IPS-20b (cell line): ENCODE measurements at regions not wholly inside any gene's neighbourhood (a gene's known extent, or its start where the extent isn't known, plus 50 kb on each side); places are given as distances from the start of the nearest gene placed in this dataset.
A peak's percentile ranks its signal among the peaks of the same experiment; 100 is the strongest.
"Not testable (repeated sequence)": the region's sequence is repeated elsewhere in the genome, so short reads cannot be mapped to it uniquely, and the experiment has no call there.

Experiments
- H3K27ac ChIP-seq: one replicate; pipeline ENCODE4 v1.5.1; 2013; ENCODE audit warnings: low read length
- H3K27me3 ChIP-seq: 2 replicates; pipeline ENCODE4 v1.6.1; 2013; ENCODE audit warnings: mild to moderate bottlenecking, low read length, inconsistent platforms; ENCODE audit not compliant: insufficient read depth
- H3K36me3 ChIP-seq: 2 replicates; pipeline ENCODE4 v1.6.1; 2013; ENCODE audit warnings: low read depth, mild to moderate bottlenecking, inconsistent platforms, low read length, moderate library complexity; ENCODE audit not compliant: insufficient read depth
- H3K4me1 ChIP-seq: 2 replicates; pipeline ENCODE4 v1.6.1; 2013; ENCODE audit warnings: mild to moderate bottlenecking, control low read depth, inconsistent platforms, low read length, moderate library complexity; ENCODE audit not compliant: insufficient read depth
- H3K4me3 ChIP-seq: 2 replicates; pipeline ENCODE4 v1.5.1; 2013; ENCODE audit warnings: mild to moderate bottlenecking, low read length, inconsistent platforms
- H3K9ac ChIP-seq: 2 replicates; pipeline ENCODE4 v1.6.1; 2013; ENCODE audit warnings: low read depth, mild to moderate bottlenecking, inconsistent platforms, low read length, moderate library complexity
- H3K9me3 ChIP-seq: 2 replicates; pipeline ENCODE4 v1.6.1; 2013; ENCODE audit warnings: mild to moderate bottlenecking, low read depth, low read length, inconsistent platforms; ENCODE audit not compliant: insufficient read depth

GRCh38 chr3:59185591-59186369 is 136.0 kb upstream of the CFAP20DC start:
- H3K9me3 ChIP-seq, result no peaks in the 10 kb centered on the region
- H3K36me3 ChIP-seq, result no peaks in the 10 kb centered on the region
- peaks cover 10% of the 10 kb centered on the region; the same call in 1 of the 2 replicates for H3K4me1 ChIP-seq
- H3K4me3 ChIP-seq, result no peak overlapping the region
- H3K27ac ChIP-seq, result no peak overlapping the region
- no peak overlapping the region for H3K9ac ChIP-seq
- H3K27me3 ChIP-seq, result no peaks in the 10 kb centered on the region

GRCh38 chr3:59180006-59180405 is 130.2 kb upstream of the CFAP20DC start:
- Histone ChIP-seq H3K9ac (no peak overlapping the region), H3K4me1 (peaks cover 5% of the 10 kb centered on the region), H3K4me3 (no peak overlapping the region), H3K27ac (no peak overlapping the region), H3K36me3 (no peaks in the 10 kb centered on the region), H3K9me3 (no peaks in the 10 kb centered on the region), H3K27me3 (no peaks in the 10 kb centered on the region)

- H3K27me3 ChIP-seq, result no peaks in the 10 kb centered on the region
- H3K36me3 ChIP-seq, result no peaks in the 10 kb centered on the region
- peaks cover 4% of the 10 kb centered on the region for H3K4me1 ChIP-seq
- no peak overlapping the region for H3K27ac ChIP-seq
- no peak overlapping the region for H3K4me3 ChIP-seq
- H3K9me3 ChIP-seq, result no peaks in the 10 kb centered on the region
- no peak overlapping the region for H3K9ac ChIP-seq
These were observed 128.9 kb upstream of the CFAP20DC start for GRCh38 chr3:59178698-59179097.

GRCh38 chr3:59171491-59171890 is 121.7 kb upstream of the CFAP20DC start:
- H3K9ac ChIP-seq, result no peak overlapping the region
- H3K4me3 ChIP-seq, result no peak overlapping the region

GRCh38 chr3:59170166-59170565 is 120.3 kb upstream of the CFAP20DC start:
- not testable (repeated sequence) for H3K36me3 ChIP-seq, H3K27me3 ChIP-seq

More at GRCh38 chr3:59171491-59171890, 121.7 kb upstream of the CFAP20DC start:
- no peaks in the 10 kb centered on the region for H3K27me3 ChIP-seq
- no peak overlapping the region for H3K27ac ChIP-seq
- H3K4me1 ChIP-seq, result no peaks in the 10 kb centered on the region
- no peaks in the 10 kb centered on the region for H3K36me3 ChIP-seq
- no peaks in the 10 kb centered on the region for H3K9me3 ChIP-seq

GRCh38 chr3:59167756-59168155 is 117.9 kb upstream of the CFAP20DC start:
- H3K9me3 ChIP-seq, result no peaks in the 10 kb centered on the region
- H3K36me3 ChIP-seq, result no peaks in the 10 kb centered on the region
- no peak overlapping the region for H3K9ac ChIP-seq
- no peak overlapping the region for H3K4me3 ChIP-seq
- H3K4me1 ChIP-seq, result no peaks in the 10 kb centered on the region
- H3K27ac ChIP-seq, result no peak overlapping the region
- no peaks in the 10 kb centered on the region for H3K27me3 ChIP-seq

More at GRCh38 chr3:59170166-59170565, 120.3 kb upstream of the CFAP20DC start:
- not testable (repeated sequence) for H3K27ac ChIP-seq, H3K4me3 ChIP-seq, H3K4me1 ChIP-seq, H3K9ac ChIP-seq, H3K9me3 ChIP-seq

GRCh38 chr3:59163953-59164352 is 114.1 kb upstream of the CFAP20DC start:
- H3K9me3 ChIP-seq, result no peaks in the 10 kb centered on the region
- H3K27ac ChIP-seq, result no peak overlapping the region
- H3K36me3 ChIP-seq, result no peaks in the 10 kb centered on the region
- H3K9ac ChIP-seq, result no peak overlapping the region
- H3K4me3 ChIP-seq, result no peak overlapping the region
- no peaks in the 10 kb centered on the region for H3K4me1 ChIP-seq
- no peaks in the 10 kb centered on the region for H3K27me3 ChIP-seq

- no peak overlapping the region for H3K9ac ChIP-seq
- no peaks in the 10 kb centered on the region for H3K27me3 ChIP-seq
- H3K36me3 ChIP-seq, result no peaks in the 10 kb centered on the region
- no peaks in the 10 kb centered on the region for H3K4me1 ChIP-seq
- no peaks in the 10 kb centered on the region for H3K9me3 ChIP-seq
- H3K27ac ChIP-seq, result no peak overlapping the region
- H3K4me3 ChIP-seq, result no peak overlapping the region
These were observed 111.2 kb upstream of the CFAP20DC start for GRCh38 chr3:59161048-59161447.

- H3K4me3 ChIP-seq, result no peak overlapping the region
- H3K9ac ChIP-seq, result no peak overlapping the region
- no peak overlapping the region for H3K27ac ChIP-seq
- H3K9me3 ChIP-seq, result no peaks in the 10 kb centered on the region
- no peaks in the 10 kb centered on the region for H3K36me3 ChIP-seq
- no peaks in the 10 kb centered on the region for H3K4me1 ChIP-seq
- H3K27me3 ChIP-seq, result no peaks in the 10 kb centered on the region
These were observed 110.4 kb upstream of the CFAP20DC start for GRCh38 chr3:59160133-59160746.

GRCh38 chr3:59153648-59154047 is 103.8 kb upstream of the CFAP20DC start:
- Histone ChIP-seq H3K4me1 (peaks cover 9% of the 10 kb centered on the region; the same call in 1 of the 2 replicates), H3K27ac (no peak overlapping the region), H3K27me3 (no peaks in the 10 kb centered on the region), H3K9ac (no peak overlapping the region), H3K36me3 (no peaks in the 10 kb centered on the region), H3K4me3 (no peak overlapping the region), H3K9me3 (no peaks in the 10 kb centered on the region)

- Histone ChIP-seq H3K9ac (no peak overlapping the region), H3K9me3 (0 out of 2 replicates have a peak, but pooled peaks cover under 1% of the 10 kb centered on the region), H3K4me1 (peaks cover 9% of the 10 kb centered on the region; the same call in 1 of the 2 replicates)
These were observed 103.1 kb upstream of the CFAP20DC start for GRCh38 chr3:59152943-59153342.

GRCh38 chr3:59150039-59150438 is 100.2 kb upstream of the CFAP20DC start:
- Histone ChIP-seq H3K27me3 (no peaks in the 10 kb centered on the region), H3K4me1 (peaks cover 9% of the 10 kb centered on the region; the same call in 1 of the 2 replicates), H3K9ac (no peak overlapping the region), H3K36me3 (no peaks in the 10 kb centered on the region), H3K9me3 (peaks cover 9% of the 10 kb centered on the region), H3K27ac (no peak overlapping the region), H3K4me3 (peak overlapping the region; percentile 41; the same call in 1 of the 2 replicates)

More at GRCh38 chr3:59152943-59153342, 103.1 kb upstream of the CFAP20DC start:
- H3K36me3 ChIP-seq, result no peaks in the 10 kb centered on the region
- no peak overlapping the region for H3K4me3 ChIP-seq
- H3K27me3 ChIP-seq, result no peaks in the 10 kb centered on the region
- H3K27ac ChIP-seq, result no peak overlapping the region
